GM23338 (cell line): ENCODE measurements at regions not wholly inside any gene's neighbourhood (a gene's known extent, or its start where the extent isn't known, plus 50 kb on each side); places are given as distances from the start of the nearest gene placed in this dataset.

ENCODE experiments used
- CREB1 ChIP-seq: fragments of 250-450 bp; sonication (Bioruptor Pico); IDR thresholded peaks from 2 replicates; pipeline ENCODE4 v1.5.0; 2020; ENCODE audit warnings: low read depth, mild to moderate bottlenecking, moderate library complexity
- CTCF ChIP-seq, 2 experiments: fragments of 200-600 bp in 1 of 2; sonication (generic) in 1 of 2; conservative IDR thresholded peaks; 2 replicates each; pipeline versions ENCODE4 v1.5.1 to v1.6.1; 2016 to 2017; ENCODE audit warnings: antibody characterized with exemption in 2 of 2, low read depth in 2 of 2, mild to moderate bottlenecking in 2 of 2, moderate library complexity in 1 of 2
- EZH2phosphoT487 ChIP-seq: fragments of 200-600 bp; sonication (generic); IDR thresholded peaks from one replicate; pipeline ENCODE4 v1.8.1; 2018; ENCODE audit warnings: antibody characterized with exemption; ENCODE audit not compliant: unreplicated experiment
- JUNB ChIP-seq: IDR thresholded peaks from one replicate; pipeline ENCODE4 v1.6.1; 2016; ENCODE audit warnings: antibody characterized with exemption; ENCODE audit not compliant: unreplicated experiment
- NANOG ChIP-seq: IDR thresholded peaks from 2 replicates; pipeline ENCODE4 v1.6.1; 2016; ENCODE audit warnings: antibody characterized with exemption, borderline replicate concordance
- POLR2AphosphoS5 ChIP-seq: IDR thresholded peaks from 2 replicates; pipeline ENCODE4 v1.6.1; 2016; ENCODE audit warnings: antibody characterized with exemption, low read depth
- ZNF331 ChIP-seq: fragments of 250-450 bp; sonication (Bioruptor Pico); IDR thresholded peaks from 2 replicates; pipeline ENCODE4 v1.5.0; 2020; ENCODE audit warnings: low read depth, mild to moderate bottlenecking, moderate library complexity

DNA sequence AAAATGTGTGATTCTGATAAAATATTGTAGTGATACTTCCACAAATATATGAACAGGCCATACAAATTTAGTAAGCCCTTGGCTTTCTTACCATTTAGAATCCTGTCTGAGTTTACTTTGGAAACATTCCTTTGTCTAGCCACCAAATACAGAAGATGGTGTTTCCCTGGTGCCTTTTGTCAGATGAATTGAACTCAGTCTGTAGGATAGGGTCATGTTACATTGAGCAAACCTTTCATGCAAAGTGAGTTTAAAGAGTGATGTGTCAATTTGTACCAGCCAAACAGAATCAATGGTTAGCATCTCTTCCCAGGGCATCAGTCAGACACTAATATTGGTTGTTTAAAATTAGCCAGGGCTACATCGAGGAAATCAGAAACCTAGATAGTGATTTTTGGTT is 1443.4 kb downstream of the ARAP2 start:
- TF ChIP-seq CTCF (conservative IDR thresholded peaks at IDR 0.05; ENCODE audit: low read depth in 2 of 2), result no peak
- no peak for TF ChIP-seq POLR2AphosphoS5
- TF ChIP-seq JUNB, result no peak
- TF ChIP-seq ZNF331 (CRISPR knock-in tag), result no peak
- no peak for TF ChIP-seq CREB1 (CRISPR knock-in tag)
- no peak for TF ChIP-seq EZH2phosphoT487
- no peak for TF ChIP-seq NANOG
